ENCODE measurements at regions not wholly inside any gene's neighbourhood (a gene's known extent, or its start where the extent isn't known, plus 50 kb on each side); places are given as distances from the start of the nearest gene placed in this dataset.

DNA sequence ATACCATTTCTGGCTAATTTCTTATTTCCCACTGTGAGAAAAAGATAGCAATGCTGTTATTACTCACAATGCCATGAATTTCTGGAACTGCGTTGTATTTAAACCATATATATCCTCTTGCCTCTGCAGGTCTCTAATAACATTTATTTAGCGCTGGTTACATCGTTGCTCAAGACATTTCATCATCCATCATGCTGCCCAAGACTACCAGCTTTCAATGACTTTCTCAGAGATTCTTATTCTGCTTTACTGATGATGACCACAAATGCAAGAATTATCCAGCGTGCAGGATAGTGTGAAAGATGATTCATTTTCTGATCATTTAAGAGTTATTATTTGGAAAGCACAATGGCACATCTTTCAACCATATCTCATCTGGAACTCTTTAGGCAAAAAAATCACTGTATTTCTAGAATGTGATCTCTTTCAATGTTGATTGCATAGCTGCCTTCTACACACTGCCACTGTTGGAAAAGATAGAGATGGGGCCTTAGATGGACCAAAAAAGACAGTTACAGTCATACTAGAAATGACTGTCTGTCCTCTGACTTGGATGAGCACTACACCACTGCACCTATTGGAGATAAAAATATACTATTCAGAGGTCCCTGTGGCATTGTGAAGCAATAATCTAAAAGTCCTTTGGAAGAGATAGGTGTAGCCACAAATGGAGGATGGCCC, 716.1 kb downstream of the NSUN3 start:
- H3K4me3 ChIP-seq (ENCODE audit: low read length) = no peak overlapping the region
- H3K4me1 ChIP-seq (ENCODE audit: low read length) = no peaks in the 10 kb centered on the region
- H3K36me3 ChIP-seq (ENCODE audit: insufficient read depth, low read length) = no peaks in the 10 kb centered on the region
- H3K27me3 ChIP-seq (ENCODE audit: low read length) = no peaks in the 10 kb centered on the region
- DNase-seq = no peak
- no peaks in the 10 kb centered on the region for H3K9me3 ChIP-seq (ENCODE audit: low read length)
- H3K27ac ChIP-seq (ENCODE audit: low read length) = no peak overlapping the region
- H3K4me2 ChIP-seq (ENCODE audit: low read depth, low read length, poor library complexity, severe bottlenecking) = no peak overlapping the region
- H3K9ac ChIP-seq (ENCODE audit: low read length) = no peak overlapping the region
- no peaks in the 10 kb centered on the region for H3K9me2 ChIP-seq (replicated peaks; ENCODE audit: insufficient read depth, low read length)
- no peak overlapping the region for H2AFZ ChIP-seq (ENCODE audit: low read length)
- no peaks in the 10 kb centered on the region for H3K79me2 ChIP-seq (ENCODE audit: low read length)
- H4K20me1 ChIP-seq (ENCODE audit: insufficient read depth, low read depth, low read length) = no peaks in the 10 kb centered on the region

DNA sequence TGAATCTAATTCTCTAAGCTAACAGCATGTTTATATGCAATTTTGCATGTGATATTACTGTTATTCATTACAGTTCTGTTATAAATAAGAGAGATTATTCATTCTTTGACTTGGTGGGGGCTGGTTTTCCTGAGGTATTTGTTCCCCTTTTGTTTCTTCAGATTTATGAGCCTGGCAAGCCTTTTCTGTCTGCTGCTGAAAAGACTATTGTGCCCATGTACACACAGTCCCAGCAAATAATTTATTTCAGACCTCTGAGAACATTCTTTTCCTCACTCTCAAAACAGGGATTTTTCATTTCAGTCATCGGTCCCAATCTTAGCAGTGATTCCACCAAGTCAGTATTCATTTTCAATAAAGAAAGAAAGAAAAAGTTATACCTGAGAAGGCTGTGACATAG, 716.8 kb downstream of the NSUN3 start:
- no peaks in the 10 kb centered on the region for H3K36me3 ChIP-seq (ENCODE audit: insufficient read depth, low read length)
- H3K9ac ChIP-seq (ENCODE audit: low read length) = no peak overlapping the region
- no peak for DNase-seq
- no peaks in the 10 kb centered on the region for H3K27me3 ChIP-seq (ENCODE audit: low read length)
- H3K9me2 ChIP-seq (replicated peaks; ENCODE audit: insufficient read depth, low read length) = no peaks in the 10 kb centered on the region
- H3K9me3 ChIP-seq (ENCODE audit: low read length) = no peaks in the 10 kb centered on the region
- H3K79me2 ChIP-seq (ENCODE audit: low read length) = no peaks in the 10 kb centered on the region
- H3K4me1 ChIP-seq (ENCODE audit: low read length) = no peaks in the 10 kb centered on the region
- no peak overlapping the region for H3K27ac ChIP-seq (ENCODE audit: low read length)
- H3K4me3 ChIP-seq (ENCODE audit: low read length) = no peak overlapping the region
- H4K20me1 ChIP-seq (ENCODE audit: insufficient read depth, low read depth, low read length) = no peaks in the 10 kb centered on the region
- no peak overlapping the region for H3K4me2 ChIP-seq (ENCODE audit: low read depth, low read length, poor library complexity, severe bottlenecking)
- no peak overlapping the region for H2AFZ ChIP-seq (ENCODE audit: low read length)

- Histone ChIP-seq H3K27me3 (ENCODE audit: low read length) (no peaks in the 10 kb centered on the region), H4K20me1 (ENCODE audit: insufficient read depth, low read depth, low read length) (no peaks in the 10 kb centered on the region), H3K9me2 (replicated peaks; ENCODE audit: insufficient read depth, low read length) (no peaks in the 10 kb centered on the region)
Measured at GRCh38 chr3:94784274-94784673, 721.4 kb downstream of the NSUN3 start.

GRCh38 chr3:94787066-94787465, 724.2 kb downstream of the NSUN3 start:
- Histone ChIP-seq H2AFZ (ENCODE audit: low read length) (no peak overlapping the region), H3K4me3 (ENCODE audit: low read length) (no peak overlapping the region), H4K20me1 (ENCODE audit: insufficient read depth, low read depth, low read length) (no peaks in the 10 kb centered on the region), H3K4me2 (ENCODE audit: low read depth, low read length, poor library complexity, severe bottlenecking) (no peak overlapping the region), H3K4me1 (ENCODE audit: low read length) (no peaks in the 10 kb centered on the region), H3K79me2 (ENCODE audit: low read length) (no peaks in the 10 kb centered on the region), H3K9me2 (replicated peaks; ENCODE audit: insufficient read depth, low read length) (no peaks in the 10 kb centered on the region), H3K9me3 (ENCODE audit: low read length) (no peaks in the 10 kb centered on the region), H3K9ac (ENCODE audit: low read length) (no peak overlapping the region), H3K27ac (ENCODE audit: low read length) (no peak overlapping the region), H3K27me3 (ENCODE audit: low read length) (no peaks in the 10 kb centered on the region), H3K36me3 (ENCODE audit: insufficient read depth, low read length) (no peaks in the 10 kb centered on the region)
- no peak for DNase-seq

More at GRCh38 chr3:94784274-94784673, 721.4 kb downstream of the NSUN3 start:
- Histone ChIP-seq H3K36me3 (ENCODE audit: insufficient read depth, low read length) (no peaks in the 10 kb centered on the region), H3K4me3 (ENCODE audit: low read length) (no peak overlapping the region), H3K4me1 (ENCODE audit: low read length) (no peaks in the 10 kb centered on the region), H2AFZ (ENCODE audit: low read length) (no peak overlapping the region), H3K79me2 (ENCODE audit: low read length) (no peaks in the 10 kb centered on the region), H3K9ac (ENCODE audit: low read length) (no peak overlapping the region), H3K9me3 (ENCODE audit: low read length) (no peaks in the 10 kb centered on the region), H3K27ac (ENCODE audit: low read length) (no peak overlapping the region), H3K4me2 (ENCODE audit: low read depth, low read length, poor library complexity, severe bottlenecking) (no peak overlapping the region)
- no peak for DNase-seq

- H3K27ac ChIP-seq (ENCODE audit: low read length) = no peak overlapping the region
- no peaks in the 10 kb centered on the region for H3K4me1 ChIP-seq (ENCODE audit: low read length)
- no peaks in the 10 kb centered on the region for H3K9me3 ChIP-seq (ENCODE audit: low read length)
- no peak overlapping the region for H3K9ac ChIP-seq (ENCODE audit: low read length)
- no peaks in the 10 kb centered on the region for H3K27me3 ChIP-seq (ENCODE audit: low read length)
- no peaks in the 10 kb centered on the region for H3K9me2 ChIP-seq (replicated peaks; ENCODE audit: insufficient read depth, low read length)
- H3K4me3 ChIP-seq (ENCODE audit: low read length) = no peak overlapping the region
- no peak overlapping the region for H3K4me2 ChIP-seq (ENCODE audit: low read depth, low read length, poor library complexity, severe bottlenecking)
- H3K36me3 ChIP-seq (ENCODE audit: insufficient read depth, low read length) = no peaks in the 10 kb centered on the region
- no peaks in the 10 kb centered on the region for H4K20me1 ChIP-seq (ENCODE audit: insufficient read depth, low read depth, low read length)
- H2AFZ ChIP-seq (ENCODE audit: low read length) = no peak overlapping the region
- H3K79me2 ChIP-seq (ENCODE audit: low read length) = no peaks in the 10 kb centered on the region
- no peak for DNase-seq
Measured at GRCh38 chr3:94787734-94788270, 724.9 kb downstream of the NSUN3 start.

DNA sequence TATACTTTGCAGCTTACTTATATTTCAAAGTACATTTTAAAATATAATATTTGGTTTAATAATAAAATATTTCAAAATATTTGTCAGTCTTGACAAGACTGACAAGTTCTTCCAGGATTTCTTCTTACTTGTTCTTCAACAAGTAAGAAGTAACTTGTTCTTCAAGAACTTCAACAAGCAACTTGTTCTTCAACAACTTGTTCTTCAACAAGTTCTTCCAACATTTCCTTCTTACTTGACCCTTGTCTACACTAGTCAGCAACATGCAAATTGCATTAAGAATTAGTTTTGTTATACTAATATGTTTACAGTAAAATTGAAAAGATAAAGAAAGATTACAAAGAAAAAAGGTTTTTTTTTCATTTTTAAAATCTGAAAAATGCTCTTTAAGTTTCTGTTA, 731.7 kb downstream of the NSUN3 start:
- H3K9me2 ChIP-seq (replicated peaks; ENCODE audit: insufficient read depth, low read length) = no peaks in the 10 kb centered on the region
- H3K4me1 ChIP-seq (ENCODE audit: low read length) = no peaks in the 10 kb centered on the region
- no peak overlapping the region for H2AFZ ChIP-seq (ENCODE audit: low read length)
- H3K9me3 ChIP-seq (ENCODE audit: low read length) = no peaks in the 10 kb centered on the region
- H3K9ac ChIP-seq (ENCODE audit: low read length) = no peak overlapping the region
- no peaks in the 10 kb centered on the region for H3K79me2 ChIP-seq (ENCODE audit: low read length)
- no peak for DNase-seq
- H3K27me3 ChIP-seq (ENCODE audit: low read length) = no peaks in the 10 kb centered on the region
- no peaks in the 10 kb centered on the region for H3K36me3 ChIP-seq (ENCODE audit: insufficient read depth, low read length)
- H3K4me2 ChIP-seq (ENCODE audit: low read depth, low read length, poor library complexity, severe bottlenecking) = no peak overlapping the region
- H3K27ac ChIP-seq (ENCODE audit: low read length) = no peak overlapping the region
- no peak overlapping the region for H3K4me3 ChIP-seq (ENCODE audit: low read length)
- H4K20me1 ChIP-seq (ENCODE audit: insufficient read depth, low read depth, low read length) = no peaks in the 10 kb centered on the region

GRCh38 chr3:94799420-94800060, 736.7 kb downstream of the NSUN3 start:
- DNase-seq = no peak
- Histone ChIP-seq H3K36me3 (ENCODE audit: insufficient read depth, low read length) (no peaks in the 10 kb centered on the region), H4K20me1 (ENCODE audit: insufficient read depth, low read depth, low read length) (no peaks in the 10 kb centered on the region)

DNA sequence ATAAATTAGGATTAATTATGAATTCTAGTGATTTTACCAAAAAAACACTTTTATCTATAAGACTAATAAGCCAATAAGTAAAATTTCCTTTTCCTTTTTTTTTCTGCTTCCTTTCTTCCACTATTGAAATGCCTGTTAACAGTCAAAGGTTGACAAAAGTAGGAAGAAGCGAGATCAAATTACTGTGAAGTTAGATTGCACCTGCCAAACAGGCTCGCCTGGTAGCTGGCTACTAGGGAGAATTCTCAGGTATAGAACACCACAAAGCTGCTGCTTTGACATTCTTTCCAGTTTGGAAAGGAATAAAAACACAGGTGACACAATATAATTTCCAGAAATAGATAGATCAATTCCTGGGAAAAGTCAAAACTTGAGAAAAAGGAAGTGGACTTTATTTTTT, 749.0 kb downstream of the NSUN3 start:
- Histone ChIP-seq H3K4me2 (ENCODE audit: low read depth, low read length, poor library complexity, severe bottlenecking) (no peak overlapping the region), H3K79me2 (ENCODE audit: low read length) (no peaks in the 10 kb centered on the region), H3K9me3 (ENCODE audit: low read length) (peaks cover 9% of the 10 kb centered on the region; the same call in 1 of the 2 replicates)

More at GRCh38 chr3:94799420-94800060, 736.7 kb downstream of the NSUN3 start:
- no peak overlapping the region for H2AFZ ChIP-seq (ENCODE audit: low read length)
- H3K9me2 ChIP-seq (replicated peaks; ENCODE audit: insufficient read depth, low read length) = no peaks in the 10 kb centered on the region
- H3K27me3 ChIP-seq (ENCODE audit: low read length) = no peaks in the 10 kb centered on the region
- no peak overlapping the region for H3K27ac ChIP-seq (ENCODE audit: low read length)
- no peak overlapping the region for H3K4me3 ChIP-seq (ENCODE audit: low read length)
- H3K4me1 ChIP-seq (ENCODE audit: low read length) = no peaks in the 10 kb centered on the region
- H3K9ac ChIP-seq (ENCODE audit: low read length) = no peak overlapping the region
- no peaks in the 10 kb centered on the region for H3K79me2 ChIP-seq (ENCODE audit: low read length)
- peaks cover 4% of the 10 kb centered on the region; the same call in 1 of the 2 replicates for H3K9me3 ChIP-seq (ENCODE audit: low read length)
- H3K4me2 ChIP-seq (ENCODE audit: low read depth, low read length, poor library complexity, severe bottlenecking) = no peak overlapping the region

More for the DNA sequence above, 749.0 kb downstream of the NSUN3 start:
- no peak overlapping the region for H3K27ac ChIP-seq (ENCODE audit: low read length)
- DNase-seq = no peak
- H3K27me3 ChIP-seq (ENCODE audit: low read length) = no peaks in the 10 kb centered on the region
- no peak overlapping the region for H3K9ac ChIP-seq (ENCODE audit: low read length)
- H3K36me3 ChIP-seq (ENCODE audit: insufficient read depth, low read length) = no peaks in the 10 kb centered on the region
- H3K4me3 ChIP-seq (ENCODE audit: low read length) = no peak overlapping the region
- no peaks in the 10 kb centered on the region for H3K4me1 ChIP-seq (ENCODE audit: low read length)
- no peaks in the 10 kb centered on the region for H3K9me2 ChIP-seq (replicated peaks; ENCODE audit: insufficient read depth, low read length)
- no peak overlapping the region for H2AFZ ChIP-seq (ENCODE audit: low read length)
- H4K20me1 ChIP-seq (ENCODE audit: insufficient read depth, low read depth, low read length) = no peaks in the 10 kb centered on the region

Data from Karpas-422 (cell line).